GM12872 (cell line): ENCODE measurements at regions not wholly inside any gene's neighbourhood (a gene's known extent, or its start where the extent isn't known, plus 50 kb on each side); places are given as distances from the start of the nearest gene placed in this dataset.
A peak's percentile ranks its signal among the peaks of the same experiment; 100 is the strongest.

ENCODE experiments used
- TF ChIP-seq, protein P1 (sequence below): IDR thresholded peaks from 3 replicates; pipeline ENCODE4 v1.5.1; 2011; ENCODE audit warnings: low read depth, mild to moderate bottlenecking, low read length, moderate library complexity; ENCODE audit not compliant: insufficient read depth

- TF ChIP-seq, protein P1, sequence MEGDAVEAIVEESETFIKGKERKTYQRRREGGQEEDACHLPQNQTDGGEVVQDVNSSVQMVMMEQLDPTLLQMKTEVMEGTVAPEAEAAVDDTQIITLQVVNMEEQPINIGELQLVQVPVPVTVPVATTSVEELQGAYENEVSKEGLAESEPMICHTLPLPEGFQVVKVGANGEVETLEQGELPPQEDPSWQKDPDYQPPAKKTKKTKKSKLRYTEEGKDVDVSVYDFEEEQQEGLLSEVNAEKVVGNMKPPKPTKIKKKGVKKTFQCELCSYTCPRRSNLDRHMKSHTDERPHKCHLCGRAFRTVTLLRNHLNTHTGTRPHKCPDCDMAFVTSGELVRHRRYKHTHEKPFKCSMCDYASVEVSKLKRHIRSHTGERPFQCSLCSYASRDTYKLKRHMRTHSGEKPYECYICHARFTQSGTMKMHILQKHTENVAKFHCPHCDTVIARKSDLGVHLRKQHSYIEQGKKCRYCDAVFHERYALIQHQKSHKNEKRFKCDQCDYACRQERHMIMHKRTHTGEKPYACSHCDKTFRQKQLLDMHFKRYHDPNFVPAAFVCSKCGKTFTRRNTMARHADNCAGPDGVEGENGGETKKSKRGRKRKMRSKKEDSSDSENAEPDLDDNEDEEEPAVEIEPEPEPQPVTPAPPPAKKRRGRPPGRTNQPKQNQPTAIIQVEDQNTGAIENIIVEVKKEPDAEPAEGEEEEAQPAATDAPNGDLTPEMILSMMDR: no peak
Measured at GRCh38 chr3:135706758-135707375, 258.7 kb upstream of the PPP2R3A start.

DNA sequence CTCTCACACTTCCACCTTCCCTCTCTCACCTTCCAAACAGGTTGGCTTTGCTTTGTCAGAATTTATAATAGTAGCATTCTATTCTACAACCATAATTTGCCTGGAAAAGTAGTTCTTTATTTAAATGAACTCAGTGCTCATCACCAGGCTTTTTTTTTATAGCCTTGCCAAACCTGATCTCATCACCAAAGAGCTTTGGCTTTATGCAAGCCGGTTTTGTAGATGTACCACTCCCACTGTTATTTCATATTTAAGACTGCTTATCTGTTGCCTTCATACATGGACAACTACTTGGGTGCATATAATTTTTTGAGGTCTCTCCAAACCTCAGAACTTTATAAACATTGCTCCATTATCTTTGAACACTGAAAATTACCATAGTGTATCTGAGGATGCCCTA lies 246.1 kb upstream of the PPP2R3A start:
- TF ChIP-seq, protein P1: no peak

DNA sequence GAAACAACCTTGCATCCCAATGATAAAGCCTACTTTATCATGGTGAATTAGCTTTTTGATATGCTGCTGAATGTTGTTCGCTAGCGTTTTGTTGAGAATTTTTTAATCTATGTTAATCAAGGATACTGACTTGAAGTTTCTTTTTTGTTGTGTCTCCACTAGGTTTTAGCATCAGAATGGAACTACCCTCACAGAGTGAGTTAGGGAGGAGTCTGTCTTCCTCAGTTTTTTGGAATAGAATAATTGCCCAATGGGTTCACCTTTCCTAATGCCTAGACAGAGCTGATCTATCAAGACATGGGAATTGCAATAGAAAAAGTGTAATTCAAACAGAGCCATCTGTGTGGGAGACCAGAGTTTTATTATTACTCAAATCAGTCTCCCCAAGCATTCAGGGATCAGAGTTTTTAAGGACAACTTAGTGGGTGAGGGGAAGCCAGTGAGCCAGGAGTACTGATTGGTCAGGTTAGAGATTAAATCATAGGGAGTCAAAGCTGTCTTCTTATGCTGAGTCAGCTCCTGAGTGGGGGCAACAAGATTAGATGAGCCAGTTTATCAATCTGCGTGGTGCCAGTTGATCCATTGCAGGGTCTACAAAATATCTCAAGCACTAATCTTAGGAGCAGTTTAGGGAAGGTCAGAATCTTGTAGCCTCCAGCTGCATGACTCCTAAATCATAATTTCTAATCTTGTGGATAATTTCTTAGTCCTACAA lies 237.4 kb upstream of the PPP2R3A start:
- TF ChIP-seq, protein P1: no peak

DNA sequence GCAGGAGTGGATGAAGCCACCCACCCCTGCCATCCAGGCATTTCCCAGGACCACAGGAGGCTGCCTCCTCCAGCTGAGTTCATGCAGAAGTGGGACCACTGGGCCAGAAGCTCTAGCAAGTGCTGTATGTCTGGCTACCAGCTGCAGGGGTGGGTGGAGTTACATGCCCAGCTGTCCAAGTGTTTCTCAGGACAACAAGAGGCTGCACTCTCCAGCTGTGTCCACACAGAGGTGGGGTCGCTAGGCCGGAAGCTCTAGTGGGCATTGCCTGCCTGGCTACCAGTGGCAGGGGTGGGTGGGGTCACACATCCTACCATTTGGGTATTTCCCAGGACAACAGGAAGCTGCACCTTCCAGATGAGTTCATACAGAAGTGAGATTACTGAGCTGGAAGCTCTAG lies 234.0 kb upstream of the PPP2R3A start:
- TF ChIP-seq, protein P1: no peak

DNA sequence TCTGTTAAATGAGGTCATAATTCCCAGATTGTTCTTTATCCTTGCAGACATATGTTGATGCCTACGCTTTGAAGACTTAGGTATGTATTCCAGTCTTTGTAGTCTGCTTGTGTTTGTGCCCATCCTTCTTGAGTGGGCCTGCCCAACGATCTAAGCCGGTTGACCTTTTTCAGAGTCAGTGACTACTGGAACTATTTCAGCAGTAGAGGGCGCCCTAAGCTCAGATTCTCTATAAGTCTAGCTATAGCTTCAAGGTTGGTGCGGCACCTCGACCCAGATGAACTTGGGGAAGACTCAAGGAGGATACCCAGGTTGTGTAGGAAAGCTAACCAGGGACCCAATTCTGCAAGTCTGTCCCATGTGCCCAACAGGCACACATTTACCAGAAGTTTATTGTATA lies 228.8 kb upstream of the PPP2R3A start:
- TF ChIP-seq, protein P1: peak; percentile 34; the same call in 1 of the 3 replicates

DNA sequence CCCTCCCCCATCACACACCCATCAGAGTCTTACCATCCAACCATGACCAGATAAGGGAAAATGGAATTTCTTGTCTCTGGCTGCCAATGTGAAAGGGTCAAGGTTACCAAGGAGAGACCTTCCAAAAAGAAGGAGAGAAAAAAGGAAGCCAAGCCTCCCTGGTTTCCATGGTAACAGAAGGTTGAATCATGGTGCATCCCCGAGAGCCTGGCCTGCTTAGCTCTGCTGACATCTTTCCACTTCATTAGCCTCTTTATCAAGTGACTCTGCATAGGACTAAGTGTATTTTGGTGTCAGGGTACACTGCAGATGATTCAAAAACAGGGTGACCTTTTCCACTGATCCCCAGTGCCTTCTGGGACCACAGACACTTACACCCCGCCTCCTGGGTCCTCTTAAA lies 225.7 kb upstream of the PPP2R3A start:
- TF ChIP-seq, protein P1: no peak

DNA sequence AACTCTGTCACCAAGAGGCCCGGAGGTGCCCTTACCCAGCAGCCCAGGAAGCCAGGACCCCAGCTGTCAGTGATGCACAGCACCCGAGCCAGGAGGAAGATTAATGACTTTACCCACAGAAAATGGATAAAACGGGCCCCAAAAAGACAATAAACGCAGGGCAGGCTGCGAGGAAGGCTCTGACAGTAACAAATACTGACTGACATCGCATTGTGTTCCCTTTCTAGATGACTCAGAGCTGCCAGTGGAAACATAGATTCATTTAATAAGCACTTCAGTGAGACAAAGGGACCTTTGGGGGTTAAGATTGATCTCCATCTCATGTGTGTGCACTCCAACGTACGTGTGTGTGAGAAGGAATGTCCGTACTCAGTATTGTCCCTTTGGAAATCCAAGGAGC lies 225.3 kb upstream of the PPP2R3A start:
- TF ChIP-seq, protein P1: no peak
